BJ (cell line): ENCODE measurements at regions not wholly inside any gene's neighbourhood (a gene's known extent, or its start where the extent isn't known, plus 50 kb on each side); places are given as distances from the start of the nearest gene placed in this dataset.

Experiments
- CTCF ChIA-PET: fragments of 350-600 bp; formaldehyde crosslinking; extraction: SDS; loops from one replicate; lab custom pipeline; 2021; ENCODE audit warnings: antibody characterized with exemption, inconsistent platforms; lab: Yijun Ruan, JAX
- POLR2A ChIA-PET: fragments of 300-600 bp; sonication (Branson Sonifier 250); formaldehyde crosslinking; extraction: SDS; loops from one replicate; lab custom pipeline; 2021; ENCODE audit warnings: antibody characterized with exemption; lab: Charles Lee
- DNase-seq: peaks from one replicate; pipeline ENCODE4 v3.0.0-alpha.2; 2011; ENCODE audit warnings: low read depth
- H3K27me3 ChIP-seq: 2 replicates; pipeline ENCODE4 v1.6.0; 2011; ENCODE audit warnings: low read length; ENCODE audit not compliant: control insufficient read depth, insufficient read depth
- H3K36me3 ChIP-seq: 2 replicates; pipeline ENCODE4 v1.5.1; 2011; ENCODE audit warnings: low read length; ENCODE audit not compliant: control insufficient read depth, insufficient read depth
- H3K4me3 ChIP-seq: 2 replicates; pipeline ENCODE4 v1.5.1; 2011; ENCODE audit warnings: low read depth, mild to moderate bottlenecking, control low read depth, low read length
- TF ChIP-seq, protein P1 (sequence below): IDR thresholded peaks from 2 replicates; pipeline ENCODE4 v1.5.1; 2011; ENCODE audit warnings: low read depth, mild to moderate bottlenecking, control low read depth, inconsistent platforms, low read length, moderate library complexity; ENCODE audit not compliant: insufficient read depth

- ChIA-PET POLR2A (no interaction called here), CTCF (no interaction called here)
- DNase-seq, result no peak
- H3K36me3 ChIP-seq, result no peaks in the 10 kb centered on the region
- TF ChIP-seq, protein P1, sequence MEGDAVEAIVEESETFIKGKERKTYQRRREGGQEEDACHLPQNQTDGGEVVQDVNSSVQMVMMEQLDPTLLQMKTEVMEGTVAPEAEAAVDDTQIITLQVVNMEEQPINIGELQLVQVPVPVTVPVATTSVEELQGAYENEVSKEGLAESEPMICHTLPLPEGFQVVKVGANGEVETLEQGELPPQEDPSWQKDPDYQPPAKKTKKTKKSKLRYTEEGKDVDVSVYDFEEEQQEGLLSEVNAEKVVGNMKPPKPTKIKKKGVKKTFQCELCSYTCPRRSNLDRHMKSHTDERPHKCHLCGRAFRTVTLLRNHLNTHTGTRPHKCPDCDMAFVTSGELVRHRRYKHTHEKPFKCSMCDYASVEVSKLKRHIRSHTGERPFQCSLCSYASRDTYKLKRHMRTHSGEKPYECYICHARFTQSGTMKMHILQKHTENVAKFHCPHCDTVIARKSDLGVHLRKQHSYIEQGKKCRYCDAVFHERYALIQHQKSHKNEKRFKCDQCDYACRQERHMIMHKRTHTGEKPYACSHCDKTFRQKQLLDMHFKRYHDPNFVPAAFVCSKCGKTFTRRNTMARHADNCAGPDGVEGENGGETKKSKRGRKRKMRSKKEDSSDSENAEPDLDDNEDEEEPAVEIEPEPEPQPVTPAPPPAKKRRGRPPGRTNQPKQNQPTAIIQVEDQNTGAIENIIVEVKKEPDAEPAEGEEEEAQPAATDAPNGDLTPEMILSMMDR, result no peak
- no peaks in the 10 kb centered on the region for H3K27me3 ChIP-seq
- no peak overlapping the region for H3K4me3 ChIP-seq
Observed at GRCh38 chr6:141664744-141665143, 468.0 kb upstream of the GJE1 start.

GRCh38 chr6:141659582-141659981 lies 473.1 kb upstream of the GJE1 start:
- TF ChIP-seq, protein P1, result no peak
- H3K36me3 ChIP-seq, result no peaks in the 10 kb centered on the region
- ChIA-PET POLR2A (no interaction called here), CTCF (interaction anchor here (3.4 kb wide), 1 partner anchor 16 kb away, joined by 11 read pairs; no protein-coding TSS in a partner anchor)
- H3K27me3 ChIP-seq, result no peaks in the 10 kb centered on the region
- DNase-seq, result no peak
- no peak overlapping the region for H3K4me3 ChIP-seq

DNA sequence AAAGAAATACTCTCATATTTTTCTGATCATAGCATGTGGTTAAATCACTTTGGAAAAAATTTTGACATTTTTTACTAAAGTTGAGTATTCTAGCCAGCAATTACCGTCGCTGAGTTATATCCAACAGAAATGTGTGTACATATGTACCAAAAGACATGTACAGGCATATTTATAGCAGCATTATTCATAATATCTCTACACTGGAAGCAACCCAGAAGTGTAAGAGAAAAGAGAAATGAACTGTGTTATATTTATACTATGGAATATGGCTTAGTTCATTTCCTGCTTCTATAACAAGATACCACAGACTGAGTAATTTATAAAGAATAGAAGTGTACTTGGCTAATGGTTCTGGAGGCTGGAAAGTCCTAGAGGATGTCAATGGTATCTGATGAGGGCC lies 474.0 kb upstream of the GJE1 start:
- no peak overlapping the region for H3K4me3 ChIP-seq
- TF ChIP-seq, protein P1, result no peak
- H3K36me3 ChIP-seq, result no peaks in the 10 kb centered on the region
- no peaks in the 10 kb centered on the region for H3K27me3 ChIP-seq
- no peak for DNase-seq
- CTCF ChIA-PET, result no interaction called here
- POLR2A ChIA-PET, result no interaction called here

DNA sequence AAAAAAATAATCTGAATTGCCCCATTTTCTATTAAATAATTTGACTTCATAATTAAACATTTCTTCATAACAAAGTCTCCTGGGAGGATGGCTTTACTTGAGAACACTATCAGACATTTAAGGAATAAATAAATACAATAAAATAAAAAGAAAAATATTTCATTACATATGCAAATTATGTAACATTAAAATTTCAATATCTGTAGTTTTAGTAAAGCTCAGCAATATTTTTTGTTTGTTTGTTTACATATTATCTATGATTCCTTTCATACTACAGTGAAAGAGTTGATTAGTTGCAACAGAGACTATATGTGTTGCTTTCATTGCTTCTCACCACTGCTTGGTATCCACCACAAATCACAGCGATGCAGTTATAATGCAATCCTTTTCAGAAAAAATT lies 474.9 kb upstream of the GJE1 start:
- no peaks in the 10 kb centered on the region for H3K27me3 ChIP-seq
- DNase-seq, result no peak
- ChIA-PET CTCF (interaction anchor here (0.8 kb wide), 1 partner anchor 12 kb away, joined by 3 read pairs; no protein-coding TSS in a partner anchor), POLR2A (no interaction called here)
- no peaks in the 10 kb centered on the region for H3K36me3 ChIP-seq
- TF ChIP-seq, protein P1, result no peak
- no peak overlapping the region for H3K4me3 ChIP-seq

- Histone ChIP-seq H3K27me3 (no peaks in the 10 kb centered on the region), H3K36me3 (no peaks in the 10 kb centered on the region), H3K4me3 (no peak overlapping the region)
- CTCF ChIA-PET, result no interaction called here
- POLR2A ChIA-PET, result no interaction called here
- TF ChIP-seq, protein P1, result no peak
- DNase-seq, result no peak
Observed at GRCh38 chr6:141653590-141653989, 479.1 kb upstream of the GJE1 start.
